Thoracic aorta (tissue), 2 donors: ENCODE measurements at regions not wholly inside any gene's neighbourhood (a gene's known extent, or its start where the extent isn't known, plus 50 kb on each side); places are given as distances from the start of the nearest gene placed in this dataset.

Source experiments
- ATAC-seq: fragments of 150-250 bp; one replicate; pipeline ENCODE4 v1.8.0; 2017; ENCODE audit warnings: low read depth; ENCODE audit not compliant: insufficient number of reproducible peaks, low FRiP score
- DNase-seq: peaks from one replicate; pipeline ENCODE4 v3.0.0-alpha.2; 2020; ENCODE audit warnings: low spot score
- H3K27ac ChIP-seq, 2 donors: fragments of 200-600 bp; sonication (generic); 1 replicate in 1 of 2; 2 replicates in 1 of 2; pipeline ENCODE4 v1.5.1; 2016; ENCODE audit warnings: mild to moderate bottlenecking in 2 of 2, moderate library complexity in 2 of 2
- H3K27me3 ChIP-seq: fragments of 200-600 bp; sonication (generic); replicated peaks from 2 replicates; pipeline ENCODE4 v1.6.0; 2016; ENCODE audit warnings: mild to moderate bottlenecking; ENCODE audit not compliant: insufficient read depth
- H3K36me3 ChIP-seq: fragments of 200-600 bp; sonication (generic); one replicate; pipeline ENCODE4 v1.5.1; 2016
- H3K4me1 ChIP-seq, 2 donors: fragments of 200-600 bp; sonication (generic); 1 replicate in 1 of 2; 2 replicates in 1 of 2; pipeline versions ENCODE4 v1.5.1 to v1.6.0; 2016; ENCODE audit warnings: low read depth in 2 of 2, mild to moderate bottlenecking in 1 of 2; ENCODE audit not compliant: control insufficient read depth in 1 of 2
- H3K4me3 ChIP-seq: fragments of 200-600 bp; sonication (generic); 2 replicates; pipeline ENCODE4 v1.5.1; 2016; ENCODE audit warnings: mild to moderate bottlenecking
- H3K9me3 ChIP-seq: fragments of 200-600 bp; sonication (generic); 2 replicates; pipeline ENCODE4 v1.5.1; 2016
- CTCF ChIP-seq: fragments of 200-600 bp; sonication (generic); IDR thresholded peaks from one replicate; pipeline ENCODE4 v1.5.1; 2019; ENCODE audit warnings: antibody characterized with exemption

- ATAC-seq: no peak
- no peaks in the 10 kb centered on the region for H3K4me1 ChIP-seq
- no peak overlapping the region for H3K27ac ChIP-seq
- TF ChIP-seq CTCF: no peak
- H3K27me3 ChIP-seq: no peaks in the 10 kb centered on the region
- no peak for DNase-seq
- H3K9me3 ChIP-seq: no peaks in the 10 kb centered on the region
- H3K36me3 ChIP-seq: no peaks in the 10 kb centered on the region
- H3K4me3 ChIP-seq: no peak overlapping the region
Observed at GRCh38 chr4:85381968-85382367, 93.0 kb upstream of the ARHGAP24 start.

- TF ChIP-seq CTCF: no peak
- DNase-seq (no peak), ATAC-seq (no peak)
- Histone ChIP-seq H3K4me3 (no peak overlapping the region), H3K9me3 (no peaks in the 10 kb centered on the region), H3K36me3 (no peaks in the 10 kb centered on the region), H3K27me3 (no peaks in the 10 kb centered on the region), H3K4me1 (peaks cover 0 to 9% of the 10 kb centered on the region in 2 donors), H3K27ac (no peak overlapping the region)
Observed at GRCh38 chr4:85391071-85391470, 83.9 kb upstream of the ARHGAP24 start.

DNA sequence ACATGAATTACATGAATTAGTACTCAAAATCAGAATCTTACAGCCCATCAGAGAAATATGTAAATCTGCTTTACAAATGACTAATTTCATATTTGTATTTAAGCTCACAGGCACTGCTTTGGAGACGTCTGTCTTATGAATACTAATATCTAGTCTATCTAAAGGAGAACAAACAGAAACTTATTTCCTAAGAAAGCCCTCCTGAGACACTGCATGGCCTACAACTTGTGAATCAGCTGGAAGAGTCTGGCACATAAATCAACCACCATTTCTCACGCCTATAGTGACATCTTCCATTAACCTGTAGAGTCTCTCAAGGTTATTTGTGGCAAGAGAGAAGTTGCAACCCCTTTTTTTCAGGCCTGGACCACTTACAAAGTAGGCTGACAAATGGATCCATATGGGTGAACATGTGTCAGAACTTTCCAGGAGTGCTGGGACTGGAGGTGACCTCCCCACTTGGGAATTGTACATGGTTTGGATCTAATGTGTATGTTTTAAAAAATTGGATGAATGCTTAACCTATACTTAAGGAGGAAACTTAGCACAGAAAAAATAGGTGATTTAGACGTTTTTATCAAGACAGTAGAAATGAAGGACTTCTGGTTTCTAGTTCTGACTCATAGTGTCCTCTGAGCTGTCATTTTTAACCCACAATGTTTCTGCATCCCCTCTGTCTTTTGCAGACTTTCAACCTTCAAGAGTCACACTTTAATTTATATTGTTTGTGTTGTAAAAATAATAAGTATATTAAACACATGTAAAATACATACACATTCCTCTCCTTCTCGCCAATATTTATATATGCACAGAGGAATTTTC lies 83.2 kb upstream of the ARHGAP24 start:
- H3K4me1 ChIP-seq: peaks cover 0 to 9% of the 10 kb centered on the region in 2 donors
- no peaks in the 10 kb centered on the region for H3K27me3 ChIP-seq
- TF ChIP-seq CTCF: no peak
- no peaks in the 10 kb centered on the region for H3K36me3 ChIP-seq
- ATAC-seq: no peak
- DNase-seq: no peak
- no peak overlapping the region for H3K27ac ChIP-seq
- no peak overlapping the region for H3K4me3 ChIP-seq
- H3K9me3 ChIP-seq: no peaks in the 10 kb centered on the region

DNA sequence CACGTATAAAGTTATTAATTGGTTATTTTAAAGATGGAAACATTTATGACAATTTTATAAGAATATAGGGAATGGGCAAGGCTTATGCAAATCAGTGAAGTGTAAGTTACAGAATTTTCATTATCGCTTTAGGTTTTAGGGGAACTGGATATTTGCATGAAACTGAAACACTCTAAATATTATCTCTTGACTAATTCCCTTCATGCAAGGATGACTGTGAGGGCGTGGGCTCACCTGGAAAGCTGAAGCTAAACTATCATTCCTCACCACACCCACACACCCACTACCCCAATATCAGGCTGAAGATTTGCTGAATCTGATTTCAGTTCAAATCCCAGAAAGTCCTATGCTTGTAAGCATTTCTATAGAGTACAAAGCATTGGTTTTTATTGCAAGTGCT lies 81.7 kb upstream of the ARHGAP24 start:
- Histone ChIP-seq H3K36me3 (no peaks in the 10 kb centered on the region), H3K9me3 (no peaks in the 10 kb centered on the region), H3K4me3 (no peak overlapping the region), H3K27me3 (no peaks in the 10 kb centered on the region), H3K4me1 (peaks cover 0 to 9% of the 10 kb centered on the region in 2 donors), H3K27ac (no peak overlapping the region)
- ATAC-seq: no peak
- no peak for TF ChIP-seq CTCF
- DNase-seq: no peak

DNA sequence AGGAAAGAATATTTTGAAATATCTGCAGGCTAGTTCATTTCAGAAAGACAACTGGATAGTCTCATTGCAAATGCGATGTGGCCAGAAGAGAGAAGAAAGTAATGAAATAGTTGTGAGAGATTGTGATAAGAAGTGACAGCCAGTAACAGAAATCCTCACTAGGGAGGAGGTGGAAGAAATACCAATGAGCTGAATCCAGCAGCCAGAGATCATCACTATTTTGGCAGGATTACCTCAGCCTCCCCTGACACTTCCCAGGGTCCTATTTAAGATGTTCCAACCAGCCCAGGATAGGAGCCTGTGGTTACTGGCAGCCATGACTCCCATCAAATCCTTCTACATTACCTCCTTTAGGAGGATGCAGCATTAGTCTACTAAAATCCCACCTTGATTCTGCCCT lies 76.7 kb upstream of the ARHGAP24 start:
- no peak overlapping the region for H3K4me3 ChIP-seq
- H3K27ac ChIP-seq: no peak overlapping the region
- no peaks in the 10 kb centered on the region for H3K36me3 ChIP-seq
- DNase-seq (no peak), ATAC-seq (no peak)
- no peaks in the 10 kb centered on the region for H3K4me1 ChIP-seq
- TF ChIP-seq CTCF: no peak
- H3K9me3 ChIP-seq: no peaks in the 10 kb centered on the region
- H3K27me3 ChIP-seq: no peaks in the 10 kb centered on the region
